AG09319 (cell line): ENCODE measurements at regions not wholly inside any gene's neighbourhood (a gene's known extent, or its start where the extent isn't known, plus 50 kb on each side); places are given as distances from the start of the nearest gene placed in this dataset.

Source experiments
- DNase-seq: peaks from one replicate; pipeline ENCODE4 v3.0.0-alpha.2; 2010; ENCODE audit warnings: low read depth; ENCODE audit errors: extremely low read depth
- CTCF ChIP-seq: IDR thresholded peaks from 2 replicates; pipeline ENCODE4 v1.5.1; 2011; ENCODE audit warnings: low read depth, mild to moderate bottlenecking, inconsistent platforms, low read length, moderate library complexity

DNA sequence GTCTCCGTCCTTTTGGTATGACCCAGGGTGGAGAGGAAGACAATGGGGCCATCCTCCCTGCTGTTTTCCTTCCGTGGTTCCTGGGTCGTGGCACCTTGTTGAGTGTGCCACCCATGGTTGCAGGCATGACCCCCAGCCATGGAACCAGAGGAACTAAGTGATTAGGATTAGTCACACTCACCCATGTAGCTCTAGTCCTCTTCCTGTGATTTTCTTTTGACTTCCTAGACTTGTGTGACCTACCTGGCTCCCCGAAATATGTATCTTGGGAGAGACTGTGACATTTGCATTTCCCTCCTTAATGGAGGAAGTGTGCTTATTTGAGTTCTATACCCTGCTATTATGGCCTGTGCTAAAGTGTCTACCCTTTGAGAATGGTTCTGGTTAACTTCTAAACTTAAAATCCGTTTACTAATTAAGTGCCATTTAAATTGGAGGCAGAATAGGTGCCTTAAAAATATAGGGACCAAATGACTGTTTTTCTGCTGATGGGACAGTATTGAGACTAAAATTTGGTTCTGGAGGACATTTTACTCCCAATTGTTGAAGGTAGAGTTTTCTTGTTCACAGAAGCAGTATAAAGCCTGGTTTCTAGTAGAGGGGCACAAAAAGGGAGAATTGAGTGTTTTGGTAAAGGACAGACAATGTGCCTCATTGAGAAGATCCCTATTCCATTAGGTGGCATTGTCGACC, 545.6 kb downstream of the HDGFL1 start:
- no peak for DNase-seq
- TF ChIP-seq CTCF: no peak

GRCh38 chr6:23137611-23138010, 568.2 kb downstream of the HDGFL1 start:
- DNase-seq: no peak
- TF ChIP-seq CTCF: no peak

DNA sequence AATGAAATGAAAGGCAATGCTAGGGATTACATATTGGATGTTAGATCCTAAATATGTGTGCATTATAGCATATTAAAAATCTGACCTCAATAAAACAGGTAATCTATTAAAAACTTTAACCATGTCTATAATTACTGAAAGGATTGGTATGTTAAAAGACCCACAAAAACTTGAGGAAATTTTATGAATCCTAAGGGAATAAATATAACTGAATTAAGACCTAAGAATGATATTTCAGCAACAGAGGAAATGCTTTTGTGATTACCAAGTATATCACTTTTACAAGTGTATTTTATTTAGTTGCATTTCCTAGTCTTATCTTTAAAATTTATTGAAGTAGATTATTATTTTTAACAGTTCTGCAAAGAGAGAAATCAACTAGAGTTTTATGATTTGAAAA, 571.5 kb downstream of the HDGFL1 start:
- no peak for DNase-seq
- no peak for TF ChIP-seq CTCF

DNA sequence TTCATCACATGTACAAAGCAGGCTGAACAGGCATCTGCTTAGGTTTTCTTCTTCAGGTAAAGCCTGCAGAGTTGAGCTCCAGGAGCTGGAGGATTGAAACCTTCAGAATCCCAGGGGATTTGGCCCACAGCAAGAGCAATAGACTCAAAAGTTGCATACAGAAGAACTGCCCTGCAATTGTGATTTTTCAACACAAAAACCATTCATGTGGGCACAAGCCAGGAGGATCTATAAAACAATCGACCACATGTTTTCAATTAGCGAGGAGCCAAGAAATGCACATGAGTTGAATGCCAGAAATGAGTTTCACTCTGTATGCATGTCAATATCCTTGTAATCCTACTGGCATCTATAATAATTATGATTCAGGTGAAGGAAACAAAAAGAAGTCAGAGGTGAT, 576.4 kb downstream of the HDGFL1 start:
- TF ChIP-seq CTCF: no peak
- peak; percentile 25 for DNase-seq

GRCh38 chr6:23154159-23154558, 584.8 kb downstream of the HDGFL1 start:
- TF ChIP-seq CTCF: no peak

GRCh38 chr6:23170049-23170448, 600.7 kb downstream of the HDGFL1 start:
- TF ChIP-seq CTCF: no peak
- no peak for DNase-seq

More at GRCh38 chr6:23154159-23154558, 584.8 kb downstream of the HDGFL1 start:
- no peak for DNase-seq

- no peak for DNase-seq
- TF ChIP-seq CTCF: no peak
Measured at GRCh38 chr6:23173234-23173633, 603.9 kb downstream of the HDGFL1 start.
